HepG2 (cell line): ENCODE measurements at regions not wholly inside any gene's neighbourhood (a gene's known extent, or its start where the extent isn't known, plus 50 kb on each side); places are given as distances from the start of the nearest gene placed in this dataset.

Experiments used
- ATAC-seq: fragments of 200-7000 bp; cut with Tn5 transposase; 3 replicates; pipeline ENCODE4 v1.9.1; 2020; ENCODE audit warnings: mild to moderate bottlenecking, moderate library complexity
- BruUV-seq: library from RNA; stranded (reverse); fragments of 400-500 nt; replicated peaks from 2 replicates; lab custom pipeline; 2021; lab: Mats Ljungman, UMichigan
- CTCF ChIA-PET: fragments of 300-600 bp; formaldehyde crosslinking; extraction: SDS; loops from one replicate; lab custom pipeline; 2021; ENCODE audit warnings: low total read pairs, inconsistent platforms, low intra/inter-chr PET ratio; lab: Yijun Ruan, JAX
- POLR2A ChIA-PET: fragments of 350-600 bp; sonication (Branson Sonifier 250); formaldehyde crosslinking; loops from one replicate; lab custom pipeline; 2020; ENCODE audit warnings: antibody characterized with exemption, inconsistent platforms; lab: Yijun Ruan, JAX
- DNase-seq: peaks from one replicate; pipeline ENCODE4 v3.0.0-alpha.2; 2015; ENCODE audit warnings: low spot score
- FAIRE-seq: peaks from 3 replicates; lab custom pipeline; 2011; peaks lifted over from hg19 to GRCh38; lab: Jason Lieb, UNC
- H2AFZ ChIP-seq: one replicate; pipeline ENCODE4 v1.6.1; 2011; ENCODE audit warnings: low read length, inconsistent platforms
- H3K27ac ChIP-seq: fragments of 300-600 bp; 3 replicates; pipeline ENCODE4 v1.8.0; 2011; ENCODE audit warnings: mixed run types, mild to moderate bottlenecking, mixed read lengths, low read length, inconsistent platforms; ENCODE audit not compliant: insufficient read depth; ENCODE audit errors: extremely low read length
- H3K27me3 ChIP-seq, 2 experiments: fragments of 200-600 bp in 1 of 2; 2 replicates in 1 of 2; 3 replicates in 1 of 2; pipeline versions ENCODE4 v1.6.0 to v1.8.0; 2011; ENCODE audit warnings: low read length in 2 of 2, mild to moderate bottlenecking in 2 of 2, moderate library complexity in 2 of 2, inconsistent platforms in 1 of 2; ENCODE audit not compliant: insufficient read depth in 2 of 2, control insufficient read depth in 1 of 2
- H3K36me3 ChIP-seq, 2 experiments: fragments of 200-600 bp in 1 of 2; replicated peaks in 1 of 2; 2 replicates in 1 of 2; 3 replicates in 1 of 2; pipeline versions ENCODE4 v1.5.1 to v1.8.0; 2011; ENCODE audit warnings: low read length in 2 of 2, inconsistent platforms in 1 of 2; ENCODE audit not compliant: insufficient read depth in 2 of 2, control insufficient read depth in 1 of 2
- H3K4me1 ChIP-seq: 2 replicates; pipeline ENCODE4 v1.5.1; 2012; ENCODE audit warnings: low read length, inconsistent platforms; ENCODE audit not compliant: insufficient read depth
- H3K4me2 ChIP-seq: 2 replicates; pipeline ENCODE4 v1.6.0; 2011; ENCODE audit warnings: low read depth, low read length, inconsistent platforms
- H3K4me3 ChIP-seq, 3 experiments: fragments of 200-600 bp in 1 of 3; sonication (generic), shearing (Covaris generic) in 1 of 3; replicated peaks in 1 of 3; 2 replicates each; pipeline ENCODE4 v1.5.1; 2011 to 2016; ENCODE audit warnings: low read length in 3 of 3, inconsistent platforms in 2 of 3, low read depth in 2 of 3, mild to moderate bottlenecking in 2 of 3, control low read depth in 1 of 3, mixed read lengths in 1 of 3; ENCODE audit not compliant: insufficient read depth in 1 of 3
- H3K79me2 ChIP-seq: one replicate; pipeline ENCODE4 v1.6.1; 2011; ENCODE audit warnings: low read length, inconsistent platforms; ENCODE audit not compliant: insufficient read depth
- H3K9ac ChIP-seq: 2 replicates; pipeline ENCODE4 v1.6.0; 2011; ENCODE audit warnings: mild to moderate bottlenecking, low read depth, low read length, inconsistent platforms; ENCODE audit not compliant: insufficient read depth
- H3K9me3 ChIP-seq: 2 replicates; pipeline ENCODE4 v1.5.1; 2012; ENCODE audit warnings: mild to moderate bottlenecking, low read length
- H4K20me1 ChIP-seq: 2 replicates; pipeline ENCODE4 v1.6.0; 2011; ENCODE audit warnings: inconsistent platforms, mild to moderate bottlenecking, low read length, moderate library complexity; ENCODE audit not compliant: insufficient read depth
- ATAD3A ChIP-seq: sonication (generic); formaldehyde crosslinking; IDR thresholded peaks from 2 replicates; pipeline ENCODE4 v1.4.0; 2020; ENCODE audit warnings: missing genetic modification reagents
- ATRX ChIP-seq: sonication (generic); formaldehyde crosslinking; IDR thresholded peaks from 2 replicates; pipeline ENCODE4 v1.4.0; 2020; ENCODE audit warnings: missing genetic modification reagents, borderline replicate concordance
- CCDC6 ChIP-seq: sonication (generic); formaldehyde crosslinking; IDR thresholded peaks from 2 replicates; pipeline ENCODE4 v1.8.1; 2022; ENCODE audit warnings: mild to moderate bottlenecking, missing genetic modification reagents, moderate library complexity
- GTF3A ChIP-seq: sonication (generic); formaldehyde crosslinking; conservative IDR thresholded peaks from 2 replicates; pipeline ENCODE4 v1.4.0; 2020; ENCODE audit warnings: mild to moderate bottlenecking, missing genetic modification reagents
- HOXA3 ChIP-seq: sonication (generic); formaldehyde crosslinking; IDR thresholded peaks from 2 replicates; pipeline ENCODE4 v1.5.0; 2020; ENCODE audit warnings: missing genetic modification reagents
- KDM3A ChIP-seq: IDR thresholded peaks from 2 replicates; pipeline ENCODE4 v1.6.1; 2018; ENCODE audit warnings: low read depth, missing compliant biosample characterization
- KLF9 ChIP-seq: IDR thresholded peaks from 2 replicates; pipeline ENCODE4 v1.6.1; 2016; ENCODE audit warnings: low read depth
- NPAS2 ChIP-seq: sonication (generic); formaldehyde crosslinking; IDR thresholded peaks from 2 replicates; pipeline ENCODE4 v1.8.0; 2022; ENCODE audit warnings: mild to moderate bottlenecking, missing genetic modification reagents, borderline replicate concordance
- PRMT3 ChIP-seq: sonication (generic); formaldehyde crosslinking; IDR thresholded peaks from 2 replicates; pipeline ENCODE4 v1.8.1; 2022; ENCODE audit warnings: low read depth, mild to moderate bottlenecking, moderate library complexity, missing genetic modification reagents, borderline replicate concordance
- RFXANK ChIP-seq: IDR thresholded peaks from 2 replicates; pipeline ENCODE4 v1.6.1; 2016
- STAG1 ChIP-seq: sonication (generic); formaldehyde crosslinking; IDR thresholded peaks from 2 replicates; pipeline ENCODE4 v1.4.0; 2020; ENCODE audit warnings: missing genetic modification reagents
- TBX3 ChIP-seq: fragments of 450-650 bp; IDR thresholded peaks from 2 replicates; pipeline ENCODE4 v1.6.1; 2017; ENCODE audit warnings: antibody characterized with exemption, mild to moderate bottlenecking, inconsistent platforms, borderline replicate concordance
- ZNF44 ChIP-seq: sonication (generic); formaldehyde crosslinking; IDR thresholded peaks from 2 replicates; pipeline ENCODE4 v1.5.1; 2020; ENCODE audit warnings: mild to moderate bottlenecking, missing genetic modification reagents
- ZNF451 ChIP-seq: sonication (generic); formaldehyde crosslinking; IDR thresholded peaks from 2 replicates; pipeline ENCODE4 v1.5.0; 2020; ENCODE audit warnings: mild to moderate bottlenecking, missing genetic modification reagents
- ZNF460 ChIP-seq: sonication (generic); formaldehyde crosslinking; IDR thresholded peaks from 2 replicates; pipeline ENCODE4 v1.5.1; 2020; ENCODE audit warnings: missing genetic modification reagents, mild to moderate bottlenecking, borderline replicate concordance
- ZNF878 ChIP-seq: sonication (generic); formaldehyde crosslinking; IDR thresholded peaks from 2 replicates; pipeline ENCODE4 v1.8.1; 2023; ENCODE audit warnings: mild to moderate bottlenecking, missing genetic modification reagents, moderate library complexity
- ZSCAN21 ChIP-seq: sonication (generic); formaldehyde crosslinking; IDR thresholded peaks from 2 replicates; pipeline ENCODE4 v1.8.0; 2022; ENCODE audit warnings: mild to moderate bottlenecking, missing genetic modification reagents, moderate library complexity, borderline replicate concordance
- WGBS: methylation state at CpG from one replicate; pipeline ENCODE4 v1.1.6; 2017; ENCODE audit warnings: low lambda C conversion rate; 5-methylcytosine and 5-hydroxymethylcytosine counted together
- in situ Hi-C: cut with HindIII; loops from 2 replicates; pipeline ENCODE4 v1.10.0; 2017; ENCODE audit warnings: low pct_unique_long_range_greater_than_20kb; ENCODE audit not compliant: extremely low pct_ligation_motif_present
- intact Hi-C: fragments of 100-400 bp; cut with micrococcal nuclease; formaldehyde crosslinking; loops from one replicate; pipeline ENCODE4 v1.10.0; 2022; ENCODE audit not compliant: unreplicated experiment
- TF ChIP-seq, protein P1 (sequence below), 2 experiments: fragments of 450-650 bp in 1 of 2; sonication (generic) in 1 of 2; formaldehyde crosslinking; IDR thresholded peaks; 2 replicates each; pipeline versions ENCODE4 v1.5.0 to v1.8.0; 2020 to 2022; ENCODE audit warnings: mild to moderate bottlenecking in 1 of 2, missing genetic modification reagents in 1 of 2
- TF ChIP-seq, protein P2 (sequence below): IDR thresholded peaks from 2 replicates; pipeline ENCODE4 v1.6.1; 2016; ENCODE audit warnings: missing compliant biosample characterization, missing genetic modification reagents, borderline replicate concordance

DNA sequence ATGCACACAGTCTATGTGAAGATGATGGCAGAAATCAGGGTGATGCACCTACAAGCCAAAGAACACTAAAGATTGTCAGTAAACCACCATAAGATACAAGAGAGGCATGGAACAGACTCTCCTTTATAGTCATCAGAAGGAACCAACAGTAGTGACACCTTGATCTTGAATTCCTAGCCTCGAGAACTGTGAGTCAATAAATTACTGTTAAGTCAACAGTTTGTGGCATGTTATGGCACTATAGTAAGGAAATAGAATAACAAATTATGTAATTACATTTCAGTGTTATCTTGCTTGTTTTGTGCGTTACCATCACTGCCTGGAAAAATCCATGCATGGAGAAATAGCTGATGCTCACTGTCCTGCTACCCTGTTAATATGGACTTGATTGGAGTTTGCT is 110.2 kb upstream of the LRP1B start:
- intact Hi-C loops, result no loop called here
- ChIA-PET CTCF (no interaction called here), POLR2A (no interaction called here)
- no peaks in the 10 kb centered on the region for H4K20me1 ChIP-seq
- no peak overlapping the region for H3K4me3 ChIP-seq
- DNase-seq (no peak), FAIRE-seq (no peak), ATAC-seq (no peak)
- WGBS, result 5% methylated on average over 2 of the region's 2 CpGs
- H3K4me2 ChIP-seq, result no peak overlapping the region
- BruUV-seq, result no TSS peak
- H3K36me3 ChIP-seq, result no peaks in the 10 kb centered on the region
- H3K9me3 ChIP-seq, result no peaks in the 10 kb centered on the region
- H3K27ac ChIP-seq, result no peak overlapping the region
- H3K4me1 ChIP-seq, result no peaks in the 10 kb centered on the region
- no peak overlapping the region for H2AFZ ChIP-seq
- H3K27me3 ChIP-seq, result no peaks in the 10 kb centered on the region
- no peak overlapping the region for H3K9ac ChIP-seq
- in situ Hi-C loops, result no loop called here
- TF ChIP-seq, protein P1, sequence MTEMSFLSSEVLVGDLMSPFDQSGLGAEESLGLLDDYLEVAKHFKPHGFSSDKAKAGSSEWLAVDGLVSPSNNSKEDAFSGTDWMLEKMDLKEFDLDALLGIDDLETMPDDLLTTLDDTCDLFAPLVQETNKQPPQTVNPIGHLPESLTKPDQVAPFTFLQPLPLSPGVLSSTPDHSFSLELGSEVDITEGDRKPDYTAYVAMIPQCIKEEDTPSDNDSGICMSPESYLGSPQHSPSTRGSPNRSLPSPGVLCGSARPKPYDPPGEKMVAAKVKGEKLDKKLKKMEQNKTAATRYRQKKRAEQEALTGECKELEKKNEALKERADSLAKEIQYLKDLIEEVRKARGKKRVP (CRISPR knock-in tag; IDR thresholded peaks at IDR 0.05), result no peak
- no peak for TF ChIP-seq TBX3
- TF ChIP-seq KLF9 (CRISPR knock-in tag), result no peak
- TF ChIP-seq ZNF44, result no peak
- no peak for TF ChIP-seq CCDC6 (CRISPR knock-in tag)
- TF ChIP-seq ZNF460, result no peak
- TF ChIP-seq PRMT3 (CRISPR knock-in tag), result no peak
- TF ChIP-seq ATRX (CRISPR knock-in tag), result no peak
- TF ChIP-seq GTF3A, result no peak
- TF ChIP-seq ZSCAN21 (CRISPR knock-in tag), result no peak
- no peak for TF ChIP-seq KDM3A
- no peak for TF ChIP-seq ATAD3A (CRISPR knock-in tag)
- TF ChIP-seq ZNF878, result no peak
- no peak for TF ChIP-seq NPAS2 (CRISPR knock-in tag)
- no peak for TF ChIP-seq ZNF451
- no peak for TF ChIP-seq STAG1 (CRISPR knock-in tag)
- no peak for TF ChIP-seq HOXA3
- TF ChIP-seq, protein P2, sequence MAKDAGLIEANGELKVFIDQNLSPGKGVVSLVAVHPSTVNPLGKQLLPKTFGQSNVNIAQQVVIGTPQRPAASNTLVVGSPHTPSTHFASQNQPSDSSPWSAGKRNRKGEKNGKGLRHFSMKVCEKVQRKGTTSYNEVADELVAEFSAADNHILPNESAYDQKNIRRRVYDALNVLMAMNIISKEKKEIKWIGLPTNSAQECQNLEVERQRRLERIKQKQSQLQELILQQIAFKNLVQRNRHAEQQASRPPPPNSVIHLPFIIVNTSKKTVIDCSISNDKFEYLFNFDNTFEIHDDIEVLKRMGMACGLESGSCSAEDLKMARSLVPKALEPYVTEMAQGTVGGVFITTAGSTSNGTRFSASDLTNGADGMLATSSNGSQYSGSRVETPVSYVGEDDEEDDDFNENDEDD (CRISPR knock-in tag), result no peak
- no peak for TF ChIP-seq RFXANK (CRISPR knock-in tag)
- no peaks in the 10 kb centered on the region for H3K79me2 ChIP-seq
